ENCODE measurements at regions not wholly inside any gene's neighbourhood (a gene's known extent, or its start where the extent isn't known, plus 50 kb on each side); places are given as distances from the start of the nearest gene placed in this dataset.

DNA sequence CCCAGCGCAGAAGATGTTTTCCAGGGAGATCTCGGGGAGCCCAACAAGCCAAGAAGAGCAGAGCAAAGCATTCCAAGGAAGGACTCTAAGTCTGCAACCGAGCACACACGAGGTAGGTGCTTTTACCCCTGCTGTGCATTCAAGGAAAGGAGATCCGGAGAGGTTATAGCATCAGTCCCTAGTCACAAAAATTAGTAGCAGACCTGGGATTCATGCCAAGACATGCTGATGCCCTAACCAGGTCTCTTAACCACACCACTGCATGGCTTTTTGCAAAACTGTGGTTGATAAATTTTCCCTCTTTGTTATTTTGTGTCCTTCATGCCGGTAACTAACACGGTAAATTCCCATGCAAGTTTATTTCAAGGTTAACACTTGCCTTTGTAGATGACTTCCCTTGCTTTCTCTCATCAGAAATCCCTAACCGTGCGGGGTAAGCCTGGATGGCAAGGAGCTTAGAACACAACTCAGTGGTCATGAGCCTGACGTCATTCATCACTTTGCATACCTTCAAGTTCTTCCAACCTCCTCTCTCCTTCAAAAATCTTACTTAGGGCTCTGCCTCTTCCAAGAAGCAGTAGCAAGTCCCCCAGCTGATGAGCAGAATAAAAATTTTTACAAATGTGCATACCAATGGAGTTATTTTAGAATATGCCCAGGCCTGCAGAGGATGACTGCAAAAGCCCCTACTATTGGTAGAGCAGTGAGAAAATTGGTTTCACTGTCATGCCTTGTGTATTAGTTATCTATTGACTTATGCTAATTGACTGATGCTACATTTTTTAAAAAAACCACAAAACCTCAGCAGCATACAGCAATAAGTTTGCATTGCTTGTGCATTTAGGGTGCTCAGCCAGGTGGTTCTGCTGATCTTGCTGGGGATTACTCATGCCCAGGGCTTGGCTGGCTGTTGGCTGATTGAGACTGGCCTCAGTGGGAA lies 465.1 kb downstream of the MN1 start:
- TF ChIP-seq, protein P1, sequence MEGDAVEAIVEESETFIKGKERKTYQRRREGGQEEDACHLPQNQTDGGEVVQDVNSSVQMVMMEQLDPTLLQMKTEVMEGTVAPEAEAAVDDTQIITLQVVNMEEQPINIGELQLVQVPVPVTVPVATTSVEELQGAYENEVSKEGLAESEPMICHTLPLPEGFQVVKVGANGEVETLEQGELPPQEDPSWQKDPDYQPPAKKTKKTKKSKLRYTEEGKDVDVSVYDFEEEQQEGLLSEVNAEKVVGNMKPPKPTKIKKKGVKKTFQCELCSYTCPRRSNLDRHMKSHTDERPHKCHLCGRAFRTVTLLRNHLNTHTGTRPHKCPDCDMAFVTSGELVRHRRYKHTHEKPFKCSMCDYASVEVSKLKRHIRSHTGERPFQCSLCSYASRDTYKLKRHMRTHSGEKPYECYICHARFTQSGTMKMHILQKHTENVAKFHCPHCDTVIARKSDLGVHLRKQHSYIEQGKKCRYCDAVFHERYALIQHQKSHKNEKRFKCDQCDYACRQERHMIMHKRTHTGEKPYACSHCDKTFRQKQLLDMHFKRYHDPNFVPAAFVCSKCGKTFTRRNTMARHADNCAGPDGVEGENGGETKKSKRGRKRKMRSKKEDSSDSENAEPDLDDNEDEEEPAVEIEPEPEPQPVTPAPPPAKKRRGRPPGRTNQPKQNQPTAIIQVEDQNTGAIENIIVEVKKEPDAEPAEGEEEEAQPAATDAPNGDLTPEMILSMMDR (conservative IDR thresholded peaks at IDR 0.05; ENCODE audit: low read depth), result no peak
- ChIA-PET POLR2A (ENCODE audit: low non-redundant PET) (no interaction called here), CTCF (interaction anchor here (0.7 kb wide), 1 partner anchor 19 kb away, joined by 3 read pairs; no protein-coding TSS in a partner anchor)
- peak; percentile 19 for DNase-seq (ENCODE audit: low spot score)
- no peak overlapping the region for H3K27ac ChIP-seq

DNA sequence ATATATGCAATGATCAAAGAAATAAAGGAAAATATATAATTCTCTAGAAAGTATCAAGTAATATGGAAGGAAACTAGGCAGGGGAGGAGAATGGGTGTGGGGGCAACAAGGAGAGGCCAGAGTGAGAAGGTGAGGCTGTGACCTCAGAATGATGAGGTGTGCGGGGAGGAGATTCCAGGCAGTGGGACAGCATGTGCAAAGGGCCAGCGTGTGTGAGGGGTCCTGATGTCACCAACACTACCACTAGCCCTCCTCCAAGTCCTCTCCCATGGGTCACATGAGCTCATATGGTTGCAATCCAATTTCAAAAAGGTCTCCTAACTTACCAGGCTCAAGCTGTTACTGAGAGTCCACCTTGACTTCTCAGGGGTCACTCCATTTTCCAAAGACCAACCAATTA lies 463.9 kb downstream of the MN1 start:
- ChIA-PET CTCF (no interaction called here), POLR2A (ENCODE audit: low non-redundant PET) (no interaction called here)
- TF ChIP-seq, protein P1 (conservative IDR thresholded peaks at IDR 0.05; ENCODE audit: low read depth), result no peak
- no peak for DNase-seq (ENCODE audit: low spot score)
- H3K27ac ChIP-seq, result no peak overlapping the region

DNA sequence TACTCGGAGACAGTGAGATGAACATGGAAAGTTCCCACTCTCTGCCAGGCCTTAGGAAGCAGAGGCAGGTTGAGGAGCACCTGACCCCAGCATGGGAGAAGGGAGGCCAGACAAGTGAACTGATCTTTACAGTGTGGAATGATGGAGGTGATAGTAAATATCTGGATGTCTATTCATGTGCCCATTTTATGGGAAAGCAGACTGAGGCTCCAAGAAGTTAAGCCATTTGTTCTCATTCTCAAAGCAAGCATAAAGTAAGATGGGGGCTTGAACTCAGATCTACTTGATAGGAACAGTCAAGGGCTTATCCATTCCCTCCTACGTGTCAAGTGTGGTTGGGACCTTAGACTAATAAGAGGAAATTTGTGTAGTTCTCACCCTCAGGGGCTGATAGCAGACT lies 461.5 kb downstream of the MN1 start:
- ChIA-PET CTCF (no interaction called here), POLR2A (ENCODE audit: low non-redundant PET) (no interaction called here)
- TF ChIP-seq, protein P1 (conservative IDR thresholded peaks at IDR 0.05; ENCODE audit: low read depth), result no peak
- no peak for DNase-seq (ENCODE audit: low spot score)
- no peak overlapping the region for H3K27ac ChIP-seq

DNA sequence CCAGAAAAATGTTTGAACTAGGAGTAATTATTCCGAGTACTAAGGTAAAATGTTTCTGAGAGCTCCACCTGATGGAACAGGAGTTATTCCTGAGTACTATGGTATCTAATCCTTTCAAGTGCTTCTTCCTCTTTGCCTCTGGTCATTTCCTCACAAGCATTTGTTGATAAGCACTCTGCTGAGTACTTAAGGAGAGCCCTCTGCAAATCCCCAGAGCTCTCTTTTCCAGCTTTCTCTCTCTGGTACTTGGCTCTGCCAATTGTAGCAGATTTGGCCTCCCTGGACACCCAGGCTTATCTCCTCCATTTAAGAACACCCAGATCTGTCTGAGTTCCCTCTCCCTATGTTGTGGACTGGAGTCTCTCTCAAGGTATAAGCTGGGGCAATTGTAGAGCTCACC lies 457.0 kb downstream of the MN1 start:
- TF ChIP-seq, protein P1 (conservative IDR thresholded peaks at IDR 0.05; ENCODE audit: low read depth), result no peak
- DNase-seq (ENCODE audit: low spot score), result no peak
- ChIA-PET POLR2A (ENCODE audit: low non-redundant PET) (no interaction called here), CTCF (interaction anchor here (0.6 kb wide), 1 partner anchor 509 kb away, joined by 8 read pairs; no protein-coding TSS in a partner anchor)
- no peak overlapping the region for H3K27ac ChIP-seq

DNA sequence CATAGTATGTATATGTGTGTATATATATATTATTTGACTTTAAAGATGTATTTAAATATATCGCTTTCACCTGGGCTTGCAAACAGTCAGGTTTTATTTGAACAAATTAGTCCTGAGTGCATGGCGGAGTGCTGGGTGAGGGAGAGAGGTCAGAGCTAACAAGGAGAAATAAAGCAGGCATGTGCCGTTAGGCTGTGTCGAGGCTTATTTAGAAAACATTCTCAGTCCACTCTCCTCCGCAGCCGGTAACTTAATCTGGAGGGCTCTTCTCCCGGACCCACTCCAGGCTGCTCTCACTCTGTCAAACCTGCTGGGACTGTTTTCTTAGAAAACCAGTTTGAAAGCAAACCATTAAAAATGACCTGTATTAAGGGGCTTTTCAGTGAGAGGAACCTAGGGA lies 455.9 kb downstream of the MN1 start:
- no peak for DNase-seq (ENCODE audit: low spot score)
- H3K27ac ChIP-seq, result no peak overlapping the region
- ChIA-PET CTCF (no interaction called here), POLR2A (ENCODE audit: low non-redundant PET) (no interaction called here)
- TF ChIP-seq, protein P1 (conservative IDR thresholded peaks at IDR 0.05; ENCODE audit: low read depth), result no peak

DNA sequence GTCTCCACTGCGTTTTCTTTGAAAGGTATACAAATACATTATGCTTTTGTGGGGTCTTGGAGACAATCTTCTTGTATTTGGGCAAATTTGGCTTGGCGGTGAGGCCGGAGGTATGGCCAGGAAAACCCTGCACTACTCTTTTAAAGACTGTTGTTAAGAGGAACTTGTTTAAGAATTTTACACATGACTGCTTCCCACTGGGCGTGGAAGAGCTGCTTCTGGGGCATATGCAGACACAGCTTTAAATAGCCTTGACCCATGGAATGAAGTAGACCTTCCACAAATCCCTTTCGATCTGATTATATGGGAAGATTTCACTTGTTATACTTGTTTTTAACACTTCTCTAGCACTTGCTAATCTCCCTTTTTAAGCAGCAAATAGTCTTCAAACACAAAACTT lies 453.6 kb downstream of the MN1 start:
- TF ChIP-seq, protein P1 (conservative IDR thresholded peaks at IDR 0.05; ENCODE audit: low read depth), result no peak
- no peak overlapping the region for H3K27ac ChIP-seq
- DNase-seq (ENCODE audit: low spot score), result no peak
- ChIA-PET CTCF (interaction anchor here (0.7 kb wide), 2 partner anchors 55 to 67 kb away, joined by 3 to 5 read pairs; no protein-coding TSS in a partner anchor), POLR2A (ENCODE audit: low non-redundant PET) (no interaction called here)
